ENCODE measurements at regions not wholly inside any gene's neighbourhood (a gene's known extent, or its start where the extent isn't known, plus 50 kb on each side); places are given as distances from the start of the nearest gene placed in this dataset.

- H3K36me3 Mint-ChIP-seq (ENCODE audit: low read depth) = no peaks in the 10 kb centered on the region
- ATAC-seq (no peak), DNase-seq (no peak)
- H3K9me3 Mint-ChIP-seq = peaks cover 29% of the 10 kb centered on the region
- H3K27me3 Mint-ChIP-seq = no peaks in the 10 kb centered on the region
- H3K4me3 Mint-ChIP-seq = no peak overlapping the region
- H3K4me1 Mint-ChIP-seq = no peaks in the 10 kb centered on the region
- no peak overlapping the region for H3K27ac Mint-ChIP-seq
Measured at GRCh38 chr7:67738145-67738544, 741.5 kb downstream of the TYW1 start.

- Mint-ChIP-seq H3K36me3 (ENCODE audit: low read depth) (no peaks in the 10 kb centered on the region), H3K27me3 (no peaks in the 10 kb centered on the region), H3K27ac (no peak overlapping the region), H3K9me3 (peaks cover 29% of the 10 kb centered on the region), H3K4me1 (no peaks in the 10 kb centered on the region), H3K4me3 (no peak overlapping the region)
- DNase-seq (no peak), ATAC-seq (no peak)
Measured at GRCh38 chr7:67738958-67739357, 742.3 kb downstream of the TYW1 start.

DNA sequence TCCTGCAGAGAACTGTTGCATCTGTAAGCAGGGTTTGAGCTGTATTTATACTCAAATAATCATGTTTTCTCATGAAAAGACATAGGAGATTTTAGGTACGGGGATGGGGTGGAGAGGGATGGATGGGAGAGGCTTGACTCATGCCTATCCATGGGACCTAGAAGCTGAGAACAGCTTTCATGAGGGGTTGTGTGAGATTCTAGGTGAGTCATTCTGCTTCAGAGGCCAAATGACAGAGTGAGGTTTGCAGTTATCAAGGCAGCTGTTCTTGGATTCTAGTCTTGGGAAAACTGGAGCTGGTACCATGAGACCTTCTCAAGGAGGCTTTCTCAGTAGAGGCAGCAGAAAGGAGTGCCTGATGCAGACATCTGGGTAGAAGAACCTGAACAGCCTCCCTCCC lies 746.9 kb downstream of the TYW1 start:
- DNase-seq = no peak

GRCh38 chr7:67752227-67752626 lies 755.6 kb downstream of the TYW1 start:
- H3K36me3 Mint-ChIP-seq (ENCODE audit: low read depth) = no peaks in the 10 kb centered on the region
- H3K27me3 Mint-ChIP-seq = no peaks in the 10 kb centered on the region
- H3K9me3 Mint-ChIP-seq = peaks cover 5% of the 10 kb centered on the region
- H3K4me3 Mint-ChIP-seq = no peak overlapping the region
- DNase-seq (no peak), ATAC-seq (no peak)
- H3K4me1 Mint-ChIP-seq = no peaks in the 10 kb centered on the region
- no peak overlapping the region for H3K27ac Mint-ChIP-seq

More for the DNA sequence above, 746.9 kb downstream of the TYW1 start:
- Mint-ChIP-seq H3K36me3 (ENCODE audit: low read depth) (no peaks in the 10 kb centered on the region), H3K4me3 (no peak overlapping the region), H3K4me1 (no peaks in the 10 kb centered on the region), H3K9me3 (peaks cover 16% of the 10 kb centered on the region), H3K27ac (no peak overlapping the region), H3K27me3 (no peaks in the 10 kb centered on the region)
- ATAC-seq = no peak

DNA sequence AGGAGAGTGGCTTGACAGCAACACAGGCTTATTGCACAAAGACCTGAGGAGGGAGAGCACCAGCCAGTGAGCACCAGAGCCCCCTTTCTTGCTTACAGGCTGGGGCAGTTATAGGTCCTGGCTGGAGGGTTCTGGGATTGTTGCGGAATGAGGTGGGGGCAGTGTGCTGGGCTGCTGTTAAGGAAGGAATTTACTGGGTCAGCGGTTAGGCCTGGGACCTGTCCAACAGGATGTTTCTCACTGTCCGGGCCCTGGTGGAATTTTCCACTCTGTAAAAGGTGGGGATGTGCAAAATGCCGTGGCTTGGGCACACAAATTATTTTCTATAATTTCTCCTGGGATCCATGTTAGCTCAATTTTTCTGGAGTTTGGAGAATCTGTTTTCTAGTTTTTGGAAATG lies 757.3 kb downstream of the TYW1 start:
- Mint-ChIP-seq H3K27ac (no peak overlapping the region), H3K27me3 (no peaks in the 10 kb centered on the region), H3K36me3 (ENCODE audit: low read depth) (no peaks in the 10 kb centered on the region), H3K4me3 (no peak overlapping the region), H3K9me3 (peaks cover 9% of the 10 kb centered on the region), H3K4me1 (no peaks in the 10 kb centered on the region)
- no peak for ATAC-seq
- DNase-seq = no peak

DNA sequence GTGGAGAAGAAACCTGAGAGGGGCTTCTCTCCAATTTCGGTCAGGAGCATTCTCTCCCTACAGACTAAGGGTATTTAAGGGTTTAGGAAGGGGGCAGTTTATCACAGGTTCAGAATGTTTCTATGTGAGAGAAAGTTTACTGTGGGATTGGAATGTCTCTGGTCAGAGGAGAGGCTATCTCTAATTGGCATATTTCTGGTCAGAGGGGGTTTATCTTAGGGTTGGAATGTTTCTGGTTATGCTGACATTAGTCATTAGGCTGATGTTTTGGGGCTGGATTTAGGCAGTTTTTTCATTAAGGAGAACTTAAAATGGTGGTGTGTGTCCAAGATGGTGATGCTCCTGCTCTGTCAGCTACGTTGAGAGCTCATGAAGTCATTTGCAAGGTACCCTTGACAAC lies 758.0 kb downstream of the TYW1 start:
- no peaks in the 10 kb centered on the region for H3K4me1 Mint-ChIP-seq
- H3K27me3 Mint-ChIP-seq = no peaks in the 10 kb centered on the region
- H3K9me3 Mint-ChIP-seq = peaks cover 9% of the 10 kb centered on the region
- no peak overlapping the region for H3K4me3 Mint-ChIP-seq
- H3K36me3 Mint-ChIP-seq (ENCODE audit: low read depth) = no peaks in the 10 kb centered on the region
- ATAC-seq (no peak), DNase-seq (no peak)
- H3K27ac Mint-ChIP-seq = no peak overlapping the region

DNA sequence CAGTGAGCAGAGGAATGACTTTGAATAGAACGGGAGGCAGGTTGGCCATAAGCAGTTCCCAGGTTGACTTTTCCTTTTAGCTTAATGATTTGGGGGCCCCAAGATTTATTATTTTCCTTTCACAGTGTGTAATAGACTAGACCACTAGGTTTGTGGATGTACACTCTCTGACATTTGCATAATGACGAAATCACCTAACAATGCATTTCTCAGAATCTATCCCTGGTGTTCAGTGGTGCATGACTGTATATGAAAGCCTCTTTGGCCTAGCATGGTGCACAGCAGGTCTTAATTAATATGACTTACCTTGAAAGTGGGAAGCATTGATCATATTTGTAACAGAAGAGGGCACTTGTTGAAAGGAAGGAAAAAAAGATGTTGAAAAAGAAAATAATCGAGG lies 761.9 kb downstream of the TYW1 start:
- no peaks in the 10 kb centered on the region for H3K36me3 Mint-ChIP-seq (ENCODE audit: low read depth)
- H3K4me3 Mint-ChIP-seq = no peak overlapping the region
- peaks cover 15% of the 10 kb centered on the region for H3K9me3 Mint-ChIP-seq
- H3K27ac Mint-ChIP-seq = no peak overlapping the region
- ATAC-seq (no peak), DNase-seq (no peak)
- H3K4me1 Mint-ChIP-seq = no peaks in the 10 kb centered on the region
- H3K27me3 Mint-ChIP-seq = no peaks in the 10 kb centered on the region

- H3K27ac Mint-ChIP-seq = no peak overlapping the region
- DNase-seq = no peak
Measured at GRCh38 chr7:67760971-67761370, 764.3 kb downstream of the TYW1 start.

GRCh38 chr7:67762516-67762915 lies 765.9 kb downstream of the TYW1 start:
- no peak for DNase-seq
- Mint-ChIP-seq H3K36me3 (ENCODE audit: low read depth) (no peaks in the 10 kb centered on the region), H3K27ac (no peak overlapping the region), H3K4me3 (no peak overlapping the region), H3K27me3 (no peaks in the 10 kb centered on the region), H3K9me3 (peaks cover 14% of the 10 kb centered on the region), H3K4me1 (no peaks in the 10 kb centered on the region)
- no peak for ATAC-seq

More at GRCh38 chr7:67760971-67761370, 764.3 kb downstream of the TYW1 start:
- peaks cover 14% of the 10 kb centered on the region for H3K9me3 Mint-ChIP-seq
- no peaks in the 10 kb centered on the region for H3K36me3 Mint-ChIP-seq (ENCODE audit: low read depth)
- H3K27me3 Mint-ChIP-seq = no peaks in the 10 kb centered on the region
- H3K4me1 Mint-ChIP-seq = no peaks in the 10 kb centered on the region
- no peak overlapping the region for H3K4me3 Mint-ChIP-seq
- ATAC-seq = no peak

GRCh38 chr7:67764289-67764688 lies 767.7 kb downstream of the TYW1 start:
- Mint-ChIP-seq H3K4me1 (no peaks in the 10 kb centered on the region), H3K36me3 (ENCODE audit: low read depth) (no peaks in the 10 kb centered on the region), H3K27me3 (no peaks in the 10 kb centered on the region), H3K9me3 (peaks cover 10% of the 10 kb centered on the region), H3K4me3 (no peak overlapping the region), H3K27ac (no peak overlapping the region)
- DNase-seq (no peak), ATAC-seq (no peak)

- H3K4me3 Mint-ChIP-seq = no peak overlapping the region
- DNase-seq (no peak), ATAC-seq (no peak)
- H3K9me3 Mint-ChIP-seq = peaks cover 14% of the 10 kb centered on the region
- no peak overlapping the region for H3K27ac Mint-ChIP-seq
- H3K36me3 Mint-ChIP-seq (ENCODE audit: low read depth) = no peaks in the 10 kb centered on the region
- H3K27me3 Mint-ChIP-seq = no peaks in the 10 kb centered on the region
- H3K4me1 Mint-ChIP-seq = no peaks in the 10 kb centered on the region
Measured at GRCh38 chr7:67765481-67766175, 769.0 kb downstream of the TYW1 start.

GRCh38 chr7:67766906-67767410 lies 770.3 kb downstream of the TYW1 start:
- no peaks in the 10 kb centered on the region for H3K27me3 Mint-ChIP-seq
- H3K4me1 Mint-ChIP-seq = no peaks in the 10 kb centered on the region
- ATAC-seq (no peak), DNase-seq (no peak)
- H3K9me3 Mint-ChIP-seq = peaks cover 8% of the 10 kb centered on the region
- H3K36me3 Mint-ChIP-seq (ENCODE audit: low read depth) = no peaks in the 10 kb centered on the region
- no peak overlapping the region for H3K27ac Mint-ChIP-seq
- H3K4me3 Mint-ChIP-seq = no peak overlapping the region

- Mint-ChIP-seq H3K9me3 (peaks cover 17% of the 10 kb centered on the region), H3K36me3 (ENCODE audit: low read depth) (no peaks in the 10 kb centered on the region), H3K27me3 (no peaks in the 10 kb centered on the region), H3K4me1 (no peaks in the 10 kb centered on the region), H3K4me3 (no peak overlapping the region), H3K27ac (no peak overlapping the region)
- DNase-seq (no peak), ATAC-seq (no peak)
Measured at GRCh38 chr7:67771846-67772605, 775.4 kb downstream of the TYW1 start.

DNA sequence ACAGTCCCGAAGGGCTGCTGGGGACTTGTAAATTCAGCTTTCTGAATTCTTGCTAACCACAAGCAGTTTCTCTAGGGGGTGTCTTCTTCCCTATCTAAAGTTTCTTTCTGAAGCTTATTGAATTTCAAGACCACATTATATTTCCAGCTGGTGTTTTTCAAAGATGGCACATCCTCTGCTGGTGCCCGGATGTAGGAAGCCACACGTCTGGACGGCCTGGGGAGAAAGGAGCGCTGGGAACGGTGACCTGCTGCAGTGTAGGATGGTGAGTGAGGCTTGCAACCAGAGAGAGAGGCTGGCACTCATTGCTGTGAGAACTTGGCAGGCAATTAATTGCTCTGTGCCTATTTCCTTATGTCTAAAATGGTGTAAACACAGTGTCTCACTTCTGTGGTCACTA lies 776.4 kb downstream of the TYW1 start:
- H3K4me3 Mint-ChIP-seq = no peak overlapping the region
- H3K27me3 Mint-ChIP-seq = no peaks in the 10 kb centered on the region
- H3K27ac Mint-ChIP-seq = no peak overlapping the region
- no peaks in the 10 kb centered on the region for H3K36me3 Mint-ChIP-seq (ENCODE audit: low read depth)
- ATAC-seq (no peak), DNase-seq (no peak)
- peaks cover 17% of the 10 kb centered on the region for H3K9me3 Mint-ChIP-seq
- no peaks in the 10 kb centered on the region for H3K4me1 Mint-ChIP-seq

- peaks cover 25% of the 10 kb centered on the region for H3K9me3 Mint-ChIP-seq
- H3K27ac Mint-ChIP-seq = no peak overlapping the region
Measured at GRCh38 chr7:67777119-67777518, 780.5 kb downstream of the TYW1 start.

More at GRCh38 chr7:67777119-67777518, 780.5 kb downstream of the TYW1 start:
- H3K4me3 Mint-ChIP-seq = no peak overlapping the region
- DNase-seq (no peak), ATAC-seq (no peak)
- no peaks in the 10 kb centered on the region for H3K4me1 Mint-ChIP-seq
- no peaks in the 10 kb centered on the region for H3K36me3 Mint-ChIP-seq (ENCODE audit: low read depth)
- H3K27me3 Mint-ChIP-seq = no peaks in the 10 kb centered on the region
